ENCODE measurements at regions not wholly inside any gene's neighbourhood (a gene's known extent, or its start where the extent isn't known, plus 50 kb on each side); places are given as distances from the start of the nearest gene placed in this dataset.

- Histone ChIP-seq H3K27ac (ENCODE audit: low read depth in 2 of 2, low read length in 2 of 2) (no peak overlapping the region), H3K9ac (ENCODE audit: low read depth in 1 of 2, low read length in 2 of 2) (no peak overlapping the region), H3K4me3 (ENCODE audit: low read length in 2 of 2) (no peak overlapping the region)
Observed at GRCh38 chr5:88394536-88395175, 126.0 kb upstream of the TMEM161B start.

DNA sequence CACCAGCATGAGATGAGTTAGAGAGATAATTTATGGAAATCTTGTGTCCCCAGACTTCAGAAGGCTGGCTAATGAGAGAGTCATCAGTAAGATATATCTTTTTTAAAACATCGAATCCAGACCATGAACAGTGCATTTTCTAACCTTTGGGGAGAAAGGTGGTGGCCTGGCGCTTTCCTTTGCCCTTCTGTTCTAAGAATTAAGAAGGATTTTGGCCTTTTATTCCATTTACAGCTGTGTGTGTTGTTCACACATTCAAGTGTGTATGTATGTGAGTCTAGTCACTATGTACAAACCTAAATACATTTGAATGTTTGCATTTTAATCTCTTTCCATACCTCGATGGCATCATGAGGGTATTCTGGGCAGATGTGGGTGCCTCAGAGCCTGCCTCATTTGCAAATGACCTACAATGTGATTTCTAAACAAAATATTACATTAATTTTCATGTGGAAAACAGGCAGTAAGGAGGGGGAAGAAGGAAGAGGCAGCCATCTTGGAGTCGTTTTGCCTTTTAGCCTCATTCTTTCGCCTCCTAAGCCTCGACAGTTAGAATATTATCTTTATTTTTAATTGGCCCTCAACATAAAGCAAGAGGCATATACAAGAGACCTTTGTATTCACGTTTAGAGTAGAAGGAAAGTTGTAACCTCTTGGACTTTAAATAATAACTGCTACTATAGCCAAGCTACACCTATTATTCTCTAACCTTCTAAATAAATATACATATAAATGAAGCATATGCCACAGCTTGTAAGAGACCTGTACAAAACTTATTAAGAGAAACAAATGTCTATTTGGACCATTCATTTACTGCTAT is 125.3 kb upstream of the TMEM161B start:
- Histone ChIP-seq H3K36me3 (ENCODE audit: control insufficient read depth in 2 of 2, insufficient read depth in 2 of 2, low read length in 2 of 2) (no peaks in the 10 kb centered on the region), H3K4me3 (ENCODE audit: low read length in 2 of 2) (no peak overlapping the region)

More at GRCh38 chr5:88394536-88395175, 126.0 kb upstream of the TMEM161B start:
- H3K9me3 ChIP-seq (ENCODE audit: control insufficient read depth in 2 of 2, low read length in 2 of 2): no peaks in the 10 kb centered on the region
- H3K4me1 ChIP-seq (ENCODE audit: control insufficient read depth in 2 of 2, insufficient read depth in 2 of 2, low read length in 2 of 2): no peaks in the 10 kb centered on the region
- no peaks in the 10 kb centered on the region for H3K36me3 ChIP-seq (ENCODE audit: control insufficient read depth in 2 of 2, insufficient read depth in 2 of 2, low read length in 2 of 2)
- H3K27me3 ChIP-seq (ENCODE audit: control insufficient read depth in 2 of 2, insufficient read depth in 2 of 2, low read length in 2 of 2): no peaks in the 10 kb centered on the region

DNA sequence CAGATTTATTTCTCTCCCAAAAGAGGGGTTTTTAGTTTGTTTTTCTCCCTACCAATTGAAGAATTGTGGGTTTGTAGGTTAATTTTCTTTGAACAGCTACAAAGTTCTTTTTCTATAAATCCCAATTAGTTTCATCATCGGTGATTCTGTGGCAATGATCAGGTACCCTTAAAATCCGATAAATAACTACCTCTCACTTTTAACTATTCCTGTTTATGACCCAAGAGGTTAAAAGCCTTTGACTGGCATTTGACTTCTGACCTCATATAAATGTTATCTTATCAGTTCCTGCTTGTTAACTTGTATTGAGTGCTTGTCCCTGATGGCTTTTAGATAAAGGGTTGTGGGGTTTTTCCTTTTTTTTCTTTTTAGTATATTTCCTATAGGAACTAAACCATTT is 124.4 kb upstream of the TMEM161B start:
- H3K4me1 ChIP-seq (ENCODE audit: control insufficient read depth in 2 of 2, insufficient read depth in 2 of 2, low read length in 2 of 2): no peaks in the 10 kb centered on the region
- H3K27ac ChIP-seq (ENCODE audit: low read depth in 2 of 2, low read length in 2 of 2): no peak overlapping the region
- no peaks in the 10 kb centered on the region for H3K36me3 ChIP-seq (ENCODE audit: control insufficient read depth in 2 of 2, insufficient read depth in 2 of 2, low read length in 2 of 2)
- H3K4me3 ChIP-seq (ENCODE audit: low read length in 2 of 2): no peak overlapping the region
- no peaks in the 10 kb centered on the region for H3K9me3 ChIP-seq (ENCODE audit: control insufficient read depth in 2 of 2, low read length in 2 of 2)
- H3K27me3 ChIP-seq (ENCODE audit: control insufficient read depth in 2 of 2, insufficient read depth in 2 of 2, low read length in 2 of 2): no peaks in the 10 kb centered on the region
- no peak overlapping the region for H3K9ac ChIP-seq (ENCODE audit: low read depth in 1 of 2, low read length in 2 of 2)

More for the DNA sequence above, 125.3 kb upstream of the TMEM161B start:
- no peaks in the 10 kb centered on the region for H3K4me1 ChIP-seq (ENCODE audit: control insufficient read depth in 2 of 2, insufficient read depth in 2 of 2, low read length in 2 of 2)
- no peak overlapping the region for H3K9ac ChIP-seq (ENCODE audit: low read depth in 1 of 2, low read length in 2 of 2)
- no peaks in the 10 kb centered on the region for H3K27me3 ChIP-seq (ENCODE audit: control insufficient read depth in 2 of 2, insufficient read depth in 2 of 2, low read length in 2 of 2)
- H3K27ac ChIP-seq (ENCODE audit: low read depth in 2 of 2, low read length in 2 of 2): no peak overlapping the region
- no peaks in the 10 kb centered on the region for H3K9me3 ChIP-seq (ENCODE audit: control insufficient read depth in 2 of 2, low read length in 2 of 2)

DNA sequence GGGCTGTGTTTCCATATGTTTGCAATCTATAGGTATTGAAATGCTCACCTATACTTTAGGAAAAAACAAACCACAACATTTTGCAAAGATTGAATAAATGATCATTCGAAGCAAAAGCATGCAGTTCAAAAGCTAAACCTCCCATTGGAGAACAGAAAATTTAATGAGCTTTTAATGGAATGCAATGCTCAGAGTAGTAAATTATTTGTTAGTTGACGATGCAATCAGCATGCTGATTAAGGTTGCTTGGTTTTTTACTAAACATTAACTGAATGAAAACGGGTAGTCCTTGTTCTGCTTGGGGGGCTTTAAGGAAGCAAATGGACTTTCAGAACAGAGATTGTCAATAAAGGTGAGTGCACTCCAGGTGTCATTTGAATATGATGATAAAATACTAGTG is 123.3 kb upstream of the TMEM161B start:
- Histone ChIP-seq H3K9ac (ENCODE audit: low read depth in 1 of 2, low read length in 2 of 2) (no peak overlapping the region), H3K27ac (ENCODE audit: low read depth in 2 of 2, low read length in 2 of 2) (no peak overlapping the region), H3K4me1 (ENCODE audit: control insufficient read depth in 2 of 2, insufficient read depth in 2 of 2, low read length in 2 of 2) (no peaks in the 10 kb centered on the region), H3K4me3 (ENCODE audit: low read length in 2 of 2) (no peak overlapping the region), H3K27me3 (ENCODE audit: control insufficient read depth in 2 of 2, insufficient read depth in 2 of 2, low read length in 2 of 2) (no peaks in the 10 kb centered on the region), H3K36me3 (ENCODE audit: control insufficient read depth in 2 of 2, insufficient read depth in 2 of 2, low read length in 2 of 2) (no peaks in the 10 kb centered on the region), H3K9me3 (ENCODE audit: control insufficient read depth in 2 of 2, low read length in 2 of 2) (no peaks in the 10 kb centered on the region)

GRCh38 chr5:88391116-88391515 is 122.5 kb upstream of the TMEM161B start:
- H3K36me3 ChIP-seq (ENCODE audit: control insufficient read depth in 2 of 2, insufficient read depth in 2 of 2, low read length in 2 of 2): no peaks in the 10 kb centered on the region
- H3K4me1 ChIP-seq (ENCODE audit: control insufficient read depth in 2 of 2, insufficient read depth in 2 of 2, low read length in 2 of 2): no peaks in the 10 kb centered on the region
- H3K9me3 ChIP-seq (ENCODE audit: control insufficient read depth in 2 of 2, low read length in 2 of 2): no peaks in the 10 kb centered on the region
- no peak overlapping the region for H3K4me3 ChIP-seq (ENCODE audit: low read length in 2 of 2)
- no peak overlapping the region for H3K9ac ChIP-seq (ENCODE audit: low read depth in 1 of 2, low read length in 2 of 2)
- H3K27me3 ChIP-seq (ENCODE audit: control insufficient read depth in 2 of 2, insufficient read depth in 2 of 2, low read length in 2 of 2): no peaks in the 10 kb centered on the region
- no peak overlapping the region for H3K27ac ChIP-seq (ENCODE audit: low read depth in 2 of 2, low read length in 2 of 2)

DNA sequence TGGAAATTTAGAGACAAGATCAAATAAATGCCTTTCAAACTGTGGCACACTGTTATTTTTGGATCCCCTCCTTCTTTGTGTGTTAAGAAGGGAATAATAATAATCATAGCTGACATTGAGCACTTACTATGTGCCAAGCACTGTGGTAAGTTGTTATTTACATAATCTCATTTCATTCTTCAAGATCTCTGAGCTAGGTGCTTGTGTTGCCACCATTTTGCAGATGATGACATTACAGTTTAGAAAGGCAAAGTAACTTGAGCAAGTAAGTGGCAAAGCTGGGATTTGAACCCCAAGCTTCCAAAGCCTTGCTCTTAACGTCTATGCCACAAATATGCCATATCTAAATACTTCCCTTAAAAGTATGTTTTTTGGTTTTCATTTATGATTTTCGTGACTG is 121.8 kb upstream of the TMEM161B start:
- Histone ChIP-seq H3K27ac (ENCODE audit: low read depth in 2 of 2, low read length in 2 of 2) (no peak overlapping the region), H3K27me3 (ENCODE audit: control insufficient read depth in 2 of 2, insufficient read depth in 2 of 2, low read length in 2 of 2) (no peaks in the 10 kb centered on the region), H3K9ac (ENCODE audit: low read depth in 1 of 2, low read length in 2 of 2) (no peak overlapping the region), H3K36me3 (ENCODE audit: control insufficient read depth in 2 of 2, insufficient read depth in 2 of 2, low read length in 2 of 2) (no peaks in the 10 kb centered on the region), H3K9me3 (ENCODE audit: control insufficient read depth in 2 of 2, low read length in 2 of 2) (no peaks in the 10 kb centered on the region), H3K4me3 (ENCODE audit: low read length in 2 of 2) (no peak overlapping the region), H3K4me1 (ENCODE audit: control insufficient read depth in 2 of 2, insufficient read depth in 2 of 2, low read length in 2 of 2) (no peaks in the 10 kb centered on the region)

DNA sequence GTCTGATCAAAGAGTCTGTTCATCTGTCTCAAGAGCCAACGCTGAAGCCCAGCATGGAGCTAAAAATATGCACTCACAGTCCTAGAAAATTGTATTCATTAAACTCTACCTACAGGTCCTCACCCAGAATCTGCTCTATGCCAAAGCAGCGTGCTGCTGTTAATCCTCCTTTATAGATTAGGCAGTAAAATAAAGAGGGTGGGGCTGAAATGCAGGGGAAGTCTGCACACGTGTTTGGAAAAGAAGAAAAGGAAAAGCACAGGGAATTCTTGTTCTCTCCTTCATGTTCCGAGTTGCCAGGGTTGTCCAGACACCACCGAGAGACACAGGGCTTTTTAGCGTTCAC is 121.4 kb upstream of the TMEM161B start:
- Histone ChIP-seq H3K4me3 (ENCODE audit: low read length in 2 of 2) (no peak overlapping the region), H3K27ac (ENCODE audit: low read depth in 2 of 2, low read length in 2 of 2) (no peak overlapping the region), H3K9ac (ENCODE audit: low read depth in 1 of 2, low read length in 2 of 2) (no peak overlapping the region), H3K27me3 (ENCODE audit: control insufficient read depth in 2 of 2, insufficient read depth in 2 of 2, low read length in 2 of 2) (no peaks in the 10 kb centered on the region), H3K4me1 (ENCODE audit: control insufficient read depth in 2 of 2, insufficient read depth in 2 of 2, low read length in 2 of 2) (no peaks in the 10 kb centered on the region), H3K36me3 (ENCODE audit: control insufficient read depth in 2 of 2, insufficient read depth in 2 of 2, low read length in 2 of 2) (no peaks in the 10 kb centered on the region), H3K9me3 (ENCODE audit: control insufficient read depth in 2 of 2, low read length in 2 of 2) (no peaks in the 10 kb centered on the region)

DNA sequence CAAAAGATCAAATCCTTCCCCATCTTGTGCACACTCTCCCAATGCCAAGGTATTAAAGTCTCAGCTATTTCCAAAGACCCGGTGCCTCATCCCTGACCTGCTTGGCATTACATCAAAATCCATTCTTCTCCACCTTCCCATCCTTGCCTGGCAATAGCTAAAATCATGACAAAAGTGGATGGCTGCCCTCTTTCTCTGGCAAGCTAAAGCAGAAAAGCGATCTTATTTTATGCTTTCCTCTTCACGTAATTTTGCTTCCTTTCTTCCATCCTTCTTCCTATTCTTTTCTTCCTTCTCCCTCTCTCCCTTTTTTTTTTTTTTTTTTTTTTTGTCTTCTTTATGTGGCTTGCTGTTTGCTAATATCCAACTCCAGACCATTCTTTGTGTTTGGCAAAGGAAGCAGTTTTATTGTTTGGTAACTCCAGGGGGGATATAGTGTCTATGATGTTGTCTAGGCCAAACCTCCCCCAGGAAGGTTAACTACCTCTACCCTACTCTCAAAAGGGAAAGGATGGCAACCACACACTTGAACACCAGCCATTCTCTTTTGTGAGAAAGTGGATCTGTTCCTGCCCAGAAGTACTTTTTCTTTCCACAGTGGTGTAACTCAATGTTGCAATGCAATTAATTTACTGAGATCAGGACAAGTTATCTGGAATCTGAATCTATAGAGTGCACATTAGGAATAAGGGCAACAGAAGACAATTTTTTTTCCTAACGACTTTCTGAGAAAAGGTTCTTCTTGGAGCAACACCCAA is 120.9 kb upstream of the TMEM161B start:
- Histone ChIP-seq H3K27me3 (ENCODE audit: control insufficient read depth in 2 of 2, insufficient read depth in 2 of 2, low read length in 2 of 2) (no peaks in the 10 kb centered on the region), H3K9ac (ENCODE audit: low read depth in 1 of 2, low read length in 2 of 2) (no peak overlapping the region), H3K9me3 (ENCODE audit: control insufficient read depth in 2 of 2, low read length in 2 of 2) (no peaks in the 10 kb centered on the region), H3K4me1 (ENCODE audit: control insufficient read depth in 2 of 2, insufficient read depth in 2 of 2, low read length in 2 of 2) (no peaks in the 10 kb centered on the region), H3K27ac (ENCODE audit: low read depth in 2 of 2, low read length in 2 of 2) (no peak overlapping the region), H3K4me3 (ENCODE audit: low read length in 2 of 2) (no peak overlapping the region), H3K36me3 (ENCODE audit: control insufficient read depth in 2 of 2, insufficient read depth in 2 of 2, low read length in 2 of 2) (no peaks in the 10 kb centered on the region)

- Histone ChIP-seq H3K4me3 (ENCODE audit: low read length in 2 of 2) (no peak overlapping the region), H3K9ac (ENCODE audit: low read depth in 1 of 2, low read length in 2 of 2) (no peak overlapping the region), H3K4me1 (ENCODE audit: control insufficient read depth in 2 of 2, insufficient read depth in 2 of 2, low read length in 2 of 2) (no peaks in the 10 kb centered on the region), H3K9me3 (ENCODE audit: control insufficient read depth in 2 of 2, low read length in 2 of 2) (no peaks in the 10 kb centered on the region), H3K36me3 (ENCODE audit: control insufficient read depth in 2 of 2, insufficient read depth in 2 of 2, low read length in 2 of 2) (no peaks in the 10 kb centered on the region), H3K27ac (ENCODE audit: low read depth in 2 of 2, low read length in 2 of 2) (no peak overlapping the region), H3K27me3 (ENCODE audit: control insufficient read depth in 2 of 2, insufficient read depth in 2 of 2, low read length in 2 of 2) (no peaks in the 10 kb centered on the region)
Observed at GRCh38 chr5:88388476-88389337, 120.1 kb upstream of the TMEM161B start.

Measured in mucosa of rectum (tissue), 2 donors.